ENCODE measurements at regions not wholly inside any gene's neighbourhood (a gene's known extent, or its start where the extent isn't known, plus 50 kb on each side); places are given as distances from the start of the nearest gene placed in this dataset.
"Not testable (repeated sequence)": the region's sequence is repeated elsewhere in the genome, so short reads cannot be mapped to it uniquely, and the experiment has no call there.

GRCh38 chr14:29982171-29982570 is 54.5 kb upstream of the PRKD1 start:
- no peak for DNase-seq

- DNase-seq: no peak
Measured at GRCh38 chr14:29982993-29983392, 55.3 kb upstream of the PRKD1 start.

- DNase-seq: not testable (repeated sequence)
Measured at GRCh38 chr14:29990344-29990857, 62.8 kb upstream of the PRKD1 start.

GRCh38 chr14:29990993-29991392 is 63.3 kb upstream of the PRKD1 start:
- no peak for DNase-seq

GRCh38 chr14:29993143-29993542 is 65.5 kb upstream of the PRKD1 start:
- DNase-seq: no peak

- DNase-seq: no peak
Measured at GRCh38 chr14:29999013-29999539, 71.4 kb upstream of the PRKD1 start.

- no peak for DNase-seq
Measured at GRCh38 chr14:30002859-30003258, 75.2 kb upstream of the PRKD1 start.

GRCh38 chr14:30005114-30005808 is 77.6 kb upstream of the PRKD1 start:
- DNase-seq: no peak

GRCh38 chr14:30006695-30007094 is 79.0 kb upstream of the PRKD1 start:
- no peak for DNase-seq

GRCh38 chr14:30015489-30015888 is 87.8 kb upstream of the PRKD1 start:
- no peak for DNase-seq

- DNase-seq: no peak
Measured at GRCh38 chr14:30016002-30016401, 88.4 kb upstream of the PRKD1 start.

- no peak for DNase-seq
Measured at GRCh38 chr14:30017370-30017993, 89.8 kb upstream of the PRKD1 start.

- no peak for DNase-seq
Measured at GRCh38 chr14:30020271-30020670, 92.6 kb upstream of the PRKD1 start.

GRCh38 chr14:30020687-30021086 is 93.0 kb upstream of the PRKD1 start:
- no peak for DNase-seq

GRCh38 chr14:30023350-30023749 is 95.7 kb upstream of the PRKD1 start:
- not testable (repeated sequence) for DNase-seq

GRCh38 chr14:30034152-30034551 is 106.5 kb upstream of the PRKD1 start:
- no peak for DNase-seq

- DNase-seq: no peak
Measured at GRCh38 chr14:30035361-30035760, 107.7 kb upstream of the PRKD1 start.

GRCh38 chr14:30045720-30046119 is 118.1 kb upstream of the PRKD1 start:
- DNase-seq: no peak

- no peak for DNase-seq
Measured at GRCh38 chr14:30053103-30053502, 125.5 kb upstream of the PRKD1 start.

GRCh38 chr14:30054201-30054600 is 126.6 kb upstream of the PRKD1 start:
- DNase-seq: no peak

- DNase-seq: no peak
Measured at GRCh38 chr14:30058401-30058800, 130.8 kb upstream of the PRKD1 start.

- no peak for DNase-seq
Measured at GRCh38 chr14:30063746-30064145, 136.1 kb upstream of the PRKD1 start.

- no peak for DNase-seq
Measured at GRCh38 chr14:30064454-30064853, 136.8 kb upstream of the PRKD1 start.

GRCh38 chr14:30069536-30069935 is 141.9 kb upstream of the PRKD1 start:
- no peak for DNase-seq
